ENCODE measurements at regions not wholly inside any gene's neighbourhood (a gene's known extent, or its start where the extent isn't known, plus 50 kb on each side); places are given as distances from the start of the nearest gene placed in this dataset.

GRCh38 chr4:137640838-137641158 lies 108.5 kb upstream of the PCDH18 start:
- TF ChIP-seq POLR2A (IDR thresholded peaks at IDR 0.05) (no peak), CTCF (IDR thresholded peaks at IDR 0.05) (no peak), POLR2AphosphoS5 (IDR thresholded peaks at IDR 0.05) (no peak)
